ENCODE measurements at regions not wholly inside any gene's neighbourhood (a gene's known extent, or its start where the extent isn't known, plus 50 kb on each side); places are given as distances from the start of the nearest gene placed in this dataset.

DNA sequence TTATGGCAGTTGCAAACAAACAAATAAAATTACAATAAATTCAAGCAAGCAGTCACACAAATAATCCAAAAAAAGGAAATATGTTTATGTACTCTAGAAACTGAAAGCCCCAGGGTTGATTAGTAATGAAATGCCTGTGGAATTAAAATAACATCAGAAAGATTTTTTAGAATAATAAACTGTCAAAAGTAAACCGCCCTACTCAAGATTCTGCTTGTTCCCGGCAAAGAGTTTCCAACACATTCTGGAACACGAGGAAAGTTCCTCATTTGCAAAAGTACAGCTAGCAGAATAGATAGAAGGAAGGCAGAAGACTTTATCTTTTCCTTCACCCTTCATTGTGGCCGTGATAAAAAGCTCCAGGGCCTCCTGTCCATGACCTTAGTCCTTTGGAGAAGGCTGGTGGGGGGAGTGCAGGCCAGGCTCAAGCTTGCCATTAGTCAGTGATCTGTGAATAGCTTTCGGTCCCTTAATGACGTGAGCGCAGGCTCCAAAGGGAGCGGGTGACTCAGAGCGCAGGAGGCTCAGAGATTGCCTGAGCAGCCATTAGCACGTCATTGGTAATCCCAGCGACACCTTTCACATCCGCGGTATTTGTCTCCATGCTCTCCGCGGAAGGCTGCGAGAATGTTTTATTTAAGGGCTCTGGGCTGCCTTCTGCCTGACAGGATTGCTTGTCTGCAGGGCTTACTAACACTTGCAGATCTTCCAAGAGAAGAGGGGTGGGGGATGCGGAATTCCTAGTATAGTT lies 458.3 kb downstream of the METTL15 start:
- TF ChIP-seq MYC (IDR thresholded peaks at IDR 0.05; ENCODE audit: low read depth, low read length), result no peak
- TF ChIP-seq, protein P1, sequence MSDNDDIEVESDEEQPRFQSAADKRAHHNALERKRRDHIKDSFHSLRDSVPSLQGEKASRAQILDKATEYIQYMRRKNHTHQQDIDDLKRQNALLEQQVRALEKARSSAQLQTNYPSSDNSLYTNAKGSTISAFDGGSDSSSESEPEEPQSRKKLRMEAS (IDR thresholded peaks at IDR 0.05; ENCODE audit: insufficient read depth, insufficient read length), result no peak
- peak; percentile 75 for TF ChIP-seq FOS (IDR thresholded peaks at IDR 0.05; ENCODE audit: borderline replicate concordance, insufficient read depth, low read length)
- TF ChIP-seq, protein P2, sequence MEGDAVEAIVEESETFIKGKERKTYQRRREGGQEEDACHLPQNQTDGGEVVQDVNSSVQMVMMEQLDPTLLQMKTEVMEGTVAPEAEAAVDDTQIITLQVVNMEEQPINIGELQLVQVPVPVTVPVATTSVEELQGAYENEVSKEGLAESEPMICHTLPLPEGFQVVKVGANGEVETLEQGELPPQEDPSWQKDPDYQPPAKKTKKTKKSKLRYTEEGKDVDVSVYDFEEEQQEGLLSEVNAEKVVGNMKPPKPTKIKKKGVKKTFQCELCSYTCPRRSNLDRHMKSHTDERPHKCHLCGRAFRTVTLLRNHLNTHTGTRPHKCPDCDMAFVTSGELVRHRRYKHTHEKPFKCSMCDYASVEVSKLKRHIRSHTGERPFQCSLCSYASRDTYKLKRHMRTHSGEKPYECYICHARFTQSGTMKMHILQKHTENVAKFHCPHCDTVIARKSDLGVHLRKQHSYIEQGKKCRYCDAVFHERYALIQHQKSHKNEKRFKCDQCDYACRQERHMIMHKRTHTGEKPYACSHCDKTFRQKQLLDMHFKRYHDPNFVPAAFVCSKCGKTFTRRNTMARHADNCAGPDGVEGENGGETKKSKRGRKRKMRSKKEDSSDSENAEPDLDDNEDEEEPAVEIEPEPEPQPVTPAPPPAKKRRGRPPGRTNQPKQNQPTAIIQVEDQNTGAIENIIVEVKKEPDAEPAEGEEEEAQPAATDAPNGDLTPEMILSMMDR (IDR thresholded peaks at IDR 0.05; ENCODE audit: extremely low read depth in 1 of 2, insufficient read depth in 1 of 2, low read depth in 1 of 2, low read length in 2 of 2), result no peak
- TF ChIP-seq POLR2AphosphoS5 (IDR thresholded peaks at IDR 0.05; ENCODE audit: insufficient read depth, low read depth, low read length), result no peak
- no peak for TF ChIP-seq POLR2A (IDR thresholded peaks at IDR 0.05; ENCODE audit: low read depth, low read length)
- TF ChIP-seq EZH2 (IDR thresholded peaks at IDR 0.05; ENCODE audit: borderline replicate concordance, low read depth, low read length, severe bottlenecking), result no peak
- TF ChIP-seq GATA2 (IDR thresholded peaks at IDR 0.05; ENCODE audit: insufficient read depth, insufficient read length, low read depth, low read length), result no peak
